Umbilical cord (tissue), 1 donor: ENCODE measurements at regions not wholly inside any gene's neighbourhood (a gene's known extent, or its start where the extent isn't known, plus 50 kb on each side); places are given as distances from the start of the nearest gene placed in this dataset.
"Not testable (repeated sequence)": the region's sequence is repeated elsewhere in the genome, so short reads cannot be mapped to it uniquely, and the experiment has no call there.

Source experiments
- DNase-seq: peaks from one replicate; pipeline ENCODE4 v3.0.0-alpha.2; 2015; ENCODE audit warnings: low spot score

- DNase-seq: no peak
Observed at GRCh38 chr10:17538941-17539340, 78.2 kb downstream of the HACD1 start.

- no peak for DNase-seq
Observed at GRCh38 chr10:17537281-17537680, 79.9 kb downstream of the HACD1 start.

DNA sequence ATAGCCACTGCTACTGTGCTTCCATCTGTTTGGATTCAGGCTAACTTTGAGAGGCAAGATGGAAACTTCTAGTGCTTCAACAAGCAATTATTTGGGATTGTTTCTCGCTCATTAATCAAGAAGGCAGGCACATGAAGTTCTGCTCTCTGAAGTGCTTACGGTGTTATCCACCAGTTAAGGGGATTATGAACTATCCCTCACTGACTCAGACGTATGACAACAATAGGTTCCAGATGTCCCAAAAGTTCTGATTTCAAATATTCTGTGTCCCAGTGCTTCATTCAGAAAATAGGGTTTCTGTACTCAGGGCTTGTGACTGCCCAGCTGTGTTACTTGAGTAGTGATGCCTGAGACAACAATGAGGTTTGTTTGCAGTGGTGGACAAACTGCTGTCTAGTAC, 81.0 kb downstream of the HACD1 start:
- DNase-seq: no peak

GRCh38 chr10:17533731-17534130, 79.3 kb upstream of the ST8SIA6 start:
- DNase-seq: no peak

DNA sequence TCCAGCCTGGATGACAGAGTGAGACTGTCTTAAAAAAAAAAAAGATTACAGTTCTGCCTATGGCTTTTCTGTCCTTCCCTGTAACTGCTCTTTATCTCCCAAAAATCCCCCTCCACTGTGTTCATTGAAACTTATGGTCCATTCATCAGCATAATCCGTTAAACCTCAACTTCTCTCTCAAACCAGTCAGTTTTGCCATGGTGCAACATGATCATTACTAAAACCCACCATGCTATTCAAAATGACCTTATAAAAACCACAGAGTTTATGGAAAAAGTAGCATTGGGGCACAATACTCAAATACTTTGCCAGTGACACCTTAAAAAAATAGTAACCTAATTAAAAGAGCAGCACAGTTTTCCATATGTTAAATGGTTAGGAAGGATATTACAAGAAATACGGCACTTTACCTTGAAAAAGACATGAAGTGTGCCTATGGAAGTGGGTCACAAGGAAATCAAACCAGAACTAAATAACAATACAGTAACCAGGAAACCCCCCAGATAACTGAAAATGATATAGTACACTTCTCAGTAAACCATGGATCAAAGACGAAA, 74.0 kb upstream of the ST8SIA6 start:
- DNase-seq: no peak

GRCh38 chr10:17527514-17528146, 73.2 kb upstream of the ST8SIA6 start:
- no peak for DNase-seq

DNA sequence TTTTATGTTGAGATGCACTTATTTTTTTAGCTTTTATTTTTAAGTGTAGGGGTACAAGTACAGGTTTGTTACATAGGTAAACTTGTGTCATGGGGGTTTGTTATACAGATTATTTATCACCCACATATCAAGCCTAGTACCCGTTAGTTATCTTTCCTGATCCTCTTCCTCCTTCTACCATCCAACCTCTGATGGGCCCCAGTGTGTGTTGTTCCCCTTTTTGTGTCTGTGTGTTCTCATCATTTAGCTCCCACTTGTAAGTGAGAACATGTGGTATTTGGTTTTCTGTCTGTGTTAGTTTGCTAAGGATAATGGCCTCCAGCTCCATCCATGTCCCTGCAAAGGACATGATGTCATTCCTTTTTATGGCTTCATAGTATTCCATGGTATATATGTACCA, 72.2 kb upstream of the ST8SIA6 start:
- DNase-seq: not testable (repeated sequence)

GRCh38 chr10:17523917-17524316, 69.5 kb upstream of the ST8SIA6 start:
- no peak for DNase-seq

DNA sequence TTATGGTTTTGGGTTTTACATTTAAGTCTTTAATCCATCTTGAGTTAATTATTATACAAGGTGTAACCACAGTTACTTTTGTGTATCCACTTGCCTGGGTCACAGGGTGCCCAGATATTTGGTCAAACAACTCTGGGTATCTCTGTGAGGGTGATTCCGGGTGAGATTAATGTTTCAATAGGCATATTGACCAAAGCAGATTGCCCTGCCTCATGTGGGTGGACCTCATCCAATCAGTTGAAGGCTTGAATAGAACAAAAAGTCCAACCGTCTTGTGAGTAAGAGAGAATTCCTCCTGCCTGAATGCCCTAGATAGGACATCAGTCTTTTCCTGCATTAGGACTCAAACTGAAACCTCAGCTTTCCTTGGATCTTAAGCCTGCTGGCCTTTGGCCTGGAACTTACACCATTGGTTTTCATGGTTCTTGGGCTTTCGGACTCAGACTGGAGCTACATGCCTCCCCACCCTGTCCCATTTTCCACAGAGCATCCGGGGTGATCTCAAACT, 68.9 kb upstream of the ST8SIA6 start:
- no peak for DNase-seq

GRCh38 chr10:17522269-17522668, 67.9 kb upstream of the ST8SIA6 start:
- not testable (repeated sequence) for DNase-seq

DNA sequence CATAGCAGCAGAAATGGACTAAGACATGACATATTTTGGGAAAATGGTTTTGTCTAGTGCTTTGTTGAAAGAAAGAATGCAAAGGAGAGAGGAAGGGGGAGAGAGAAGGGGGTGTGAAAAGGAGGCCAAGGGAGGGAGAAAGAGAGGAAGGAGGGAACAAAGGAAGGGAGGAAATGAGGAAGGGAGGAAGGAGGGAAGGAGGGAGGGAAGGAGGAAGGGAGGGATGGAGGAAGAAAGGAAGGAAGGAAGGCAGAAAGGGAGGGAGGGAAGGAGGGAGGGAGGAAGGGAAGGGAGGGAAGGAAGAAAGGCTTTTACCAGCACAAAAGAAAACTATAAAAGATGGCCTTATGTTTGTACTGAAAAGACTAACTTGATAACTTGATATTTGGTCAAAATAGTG, 65.1 kb upstream of the ST8SIA6 start:
- no peak for DNase-seq

- no peak for DNase-seq
Observed at GRCh38 chr10:17518338-17518737, 63.9 kb upstream of the ST8SIA6 start.

- DNase-seq: no peak
Observed at GRCh38 chr10:17516376-17516775, 62.0 kb upstream of the ST8SIA6 start.

- DNase-seq: peak; percentile 72
Observed at GRCh38 chr10:17512341-17513001, 58.1 kb upstream of the ST8SIA6 start.

- DNase-seq: no peak
Observed at GRCh38 chr10:17510242-17510908, 56.0 kb upstream of the ST8SIA6 start.

- no peak for DNase-seq
Observed at GRCh38 chr10:17507538-17507937, 53.1 kb upstream of the ST8SIA6 start.

DNA sequence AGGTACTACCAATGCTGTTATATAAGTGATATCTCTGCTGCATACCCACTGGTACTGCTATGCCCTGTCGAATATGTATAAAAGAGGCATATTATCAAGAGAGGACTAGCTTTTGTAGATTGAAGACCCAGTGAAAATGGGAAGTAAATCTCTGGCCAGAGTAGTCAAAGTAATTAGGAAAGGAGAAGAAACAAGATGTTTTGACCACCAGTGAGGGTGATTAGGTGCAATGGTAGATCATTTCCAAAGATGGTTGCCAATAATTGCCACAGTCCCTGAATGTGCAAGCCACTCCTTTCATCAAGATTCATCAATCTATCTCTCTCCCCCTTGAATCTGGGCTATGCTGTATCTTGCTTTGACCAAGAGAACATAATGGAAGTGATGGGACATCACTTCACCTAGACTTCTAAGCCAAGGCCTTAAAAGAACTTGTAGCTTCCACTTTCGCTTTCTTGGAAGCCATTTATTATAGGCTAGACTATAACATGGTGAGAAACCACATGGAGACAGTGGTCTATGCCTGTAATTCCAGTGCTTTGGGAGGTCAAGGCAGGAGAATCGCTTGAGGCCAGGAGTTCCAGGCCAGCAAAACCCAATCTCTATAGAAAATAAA, 52.6 kb upstream of the ST8SIA6 start:
- no peak for DNase-seq

DNA sequence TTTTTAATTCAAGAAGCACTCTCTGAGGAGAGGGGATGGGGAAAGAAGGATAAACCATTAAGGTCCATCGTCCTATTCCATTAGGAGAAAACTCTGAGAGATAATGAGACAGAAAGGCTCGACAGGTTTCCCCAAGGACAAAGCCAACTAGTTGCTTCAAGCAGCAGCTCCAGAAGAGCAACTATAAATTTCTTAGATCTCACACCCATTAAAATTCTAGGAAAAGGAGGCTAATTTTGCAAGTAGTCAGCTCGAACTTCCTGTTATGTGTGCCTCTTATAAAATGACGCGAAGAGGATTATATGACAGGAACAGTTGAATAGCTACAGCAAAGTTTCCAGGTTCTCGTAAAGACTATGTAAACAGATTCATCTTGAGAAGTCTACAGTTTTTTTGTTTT, 52.0 kb upstream of the ST8SIA6 start:
- DNase-seq: no peak

DNA sequence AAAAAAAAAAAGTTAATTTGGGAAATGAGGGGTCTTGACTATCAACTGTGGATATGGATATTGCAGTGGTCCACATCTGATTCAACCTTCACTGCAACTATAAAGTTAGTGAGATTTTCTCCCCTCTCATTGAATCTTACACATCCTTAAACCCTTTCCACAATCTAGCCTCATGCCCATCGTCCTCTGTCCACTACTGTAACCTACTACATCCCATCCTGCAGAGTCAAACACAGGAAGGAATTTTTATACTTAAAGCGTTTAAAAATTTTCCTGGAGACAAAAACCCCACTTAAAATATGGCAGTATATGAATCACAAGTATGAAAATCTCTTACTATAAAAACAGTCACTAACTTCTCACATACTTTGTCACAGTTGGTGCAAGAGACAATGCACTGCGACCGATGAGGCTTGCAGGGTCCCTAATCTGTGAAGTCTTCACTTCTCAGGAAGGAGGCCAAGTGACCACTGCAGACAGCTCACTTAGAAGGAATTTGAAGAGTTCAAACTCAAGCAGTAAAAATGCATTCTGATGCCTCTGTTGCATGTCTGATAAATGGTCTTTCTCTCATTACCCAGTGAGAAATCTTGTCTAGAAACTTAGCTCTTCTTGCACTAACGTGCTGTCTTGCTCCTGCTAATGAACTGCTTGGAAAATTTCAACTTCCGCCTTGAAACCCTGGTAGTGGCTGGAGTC, 50.3 kb upstream of the ST8SIA6 start:
- DNase-seq: peak; percentile 18
